ENCODE measurements at regions not wholly inside any gene's neighbourhood (a gene's known extent, or its start where the extent isn't known, plus 50 kb on each side); places are given as distances from the start of the nearest gene placed in this dataset.

DNA sequence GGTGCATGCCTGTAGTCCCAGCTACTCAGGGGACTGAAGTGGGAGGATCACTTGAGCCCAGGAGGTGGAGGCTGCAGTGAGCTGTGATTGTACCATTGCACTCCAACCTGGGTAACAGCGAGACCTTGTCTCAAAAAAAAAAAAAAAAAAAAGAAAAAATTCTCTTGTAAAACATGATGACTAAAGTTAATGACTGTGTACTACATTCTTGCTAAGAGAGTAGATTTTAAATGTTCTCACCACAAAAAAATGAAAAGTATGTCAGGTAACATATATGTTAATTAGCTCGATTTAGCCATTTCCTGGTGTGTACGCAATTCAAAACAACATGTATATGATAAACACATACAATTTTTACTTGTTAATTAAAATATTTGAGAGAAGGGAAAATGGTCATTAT, 480.7 kb upstream of the RGS6 start:
- no peak for DNase-seq
- WGBS, 2 donors, result 96 to 98% methylated on average over 3 of the region's 3 CpGs
- Histone ChIP-seq H3K9me3 (no peaks in the 10 kb centered on the region), H3K4me1 (no peaks in the 10 kb centered on the region), H3K27me3 (no peaks in the 10 kb centered on the region), H3K36me3 (no peaks in the 10 kb centered on the region), H3K27ac (no peak overlapping the region), H3K4me3 (replicated peaks in 1 of 3) (no peak overlapping the region)
- intact Hi-C loops (cut with DNase I), result no loop called here
- TF ChIP-seq CTCF (IDR thresholded peaks at IDR 0.05) (no peak), POLR2A (IDR thresholded peaks at IDR 0.05) (no peak)

- TF ChIP-seq POLR2A (IDR thresholded peaks at IDR 0.05) (no peak), CTCF (IDR thresholded peaks at IDR 0.05) (no peak)
- intact Hi-C loops (cut with DNase I), result no loop called here
- H3K4me1 ChIP-seq, result no peaks in the 10 kb centered on the region
- no peaks in the 10 kb centered on the region for H3K27me3 ChIP-seq
- no peaks in the 10 kb centered on the region for H3K9me3 ChIP-seq
- H3K4me3 ChIP-seq (replicated peaks in 1 of 3), result no peak overlapping the region
- H3K27ac ChIP-seq, result no peak overlapping the region
- WGBS, 2 donors, result 84 to 89% methylated on average over 1 of the region's 1 CpG
- no peaks in the 10 kb centered on the region for H3K36me3 ChIP-seq
- DNase-seq, result no peak
Observed at GRCh38 chr14:71452539-71452938, 479.7 kb upstream of the RGS6 start.

DNA sequence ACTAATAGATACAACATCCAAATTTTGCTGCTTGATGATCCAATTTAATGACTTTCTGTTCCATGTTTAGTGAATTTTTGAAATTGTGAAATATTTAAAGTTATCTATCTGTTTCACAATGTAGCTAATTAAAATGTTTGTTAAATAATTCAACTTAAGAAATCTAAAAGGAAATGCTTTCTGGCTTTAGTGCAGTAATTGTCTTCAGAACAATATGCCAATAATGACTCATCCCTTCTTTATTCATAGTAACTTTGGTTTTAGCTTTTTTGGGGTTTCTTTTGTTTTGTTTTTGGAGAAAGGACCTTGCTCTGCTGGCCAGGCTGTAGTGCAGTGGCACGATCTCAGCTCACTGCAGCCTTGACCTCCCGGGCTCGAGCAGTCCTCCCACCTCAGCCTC, 479.2 kb upstream of the RGS6 start:
- intact Hi-C loops (cut with DNase I), result no loop called here
- 88% methylated on average over 3 of the region's 3 CpGs for whole genome bisulfite sequencing, 2 donors
- H3K4me3 ChIP-seq (replicated peaks in 1 of 3), result no peak overlapping the region
- no peaks in the 10 kb centered on the region for H3K36me3 ChIP-seq
- H3K9me3 ChIP-seq, result no peaks in the 10 kb centered on the region
- no peak overlapping the region for H3K27ac ChIP-seq
- H3K4me1 ChIP-seq, result no peaks in the 10 kb centered on the region
- no peak for DNase-seq
- no peaks in the 10 kb centered on the region for H3K27me3 ChIP-seq
- TF ChIP-seq CTCF (IDR thresholded peaks at IDR 0.05), result no peak
- no peak for TF ChIP-seq POLR2A (IDR thresholded peaks at IDR 0.05)

DNA sequence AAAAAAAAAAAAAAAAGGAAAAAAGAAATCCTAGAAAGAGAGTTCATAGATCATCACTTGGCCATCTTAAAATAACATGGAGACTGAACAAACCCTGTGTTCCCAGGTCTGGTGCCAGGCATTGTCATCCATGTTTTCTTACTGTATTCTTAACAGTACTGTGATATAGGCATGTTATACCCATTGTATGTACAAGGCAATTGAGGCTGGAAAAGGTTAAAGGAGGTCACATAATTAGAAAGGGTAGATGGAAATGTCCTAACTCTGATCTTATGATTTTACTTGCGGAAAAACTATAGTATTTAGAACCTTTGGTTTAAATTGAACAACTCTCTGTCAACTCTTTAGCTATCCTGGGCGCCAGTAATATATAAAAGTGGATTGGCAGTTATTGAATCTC, 478.2 kb upstream of the RGS6 start:
- H3K4me1 ChIP-seq, result no peaks in the 10 kb centered on the region
- no peak overlapping the region for H3K4me3 ChIP-seq (replicated peaks in 1 of 3)
- H3K9me3 ChIP-seq, result no peaks in the 10 kb centered on the region
- no peak for DNase-seq
- TF ChIP-seq CTCF (IDR thresholded peaks at IDR 0.05) (no peak), POLR2A (IDR thresholded peaks at IDR 0.05) (no peak)
- no peaks in the 10 kb centered on the region for H3K27me3 ChIP-seq
- H3K27ac ChIP-seq, result no peak overlapping the region
- WGBS, 2 donors, result 69 to 98% methylated on average over 2 of the region's 2 CpGs
- intact Hi-C loops (cut with DNase I), result no loop called here
- no peaks in the 10 kb centered on the region for H3K36me3 ChIP-seq

- Histone ChIP-seq H3K36me3 (no peaks in the 10 kb centered on the region), H3K27ac (no peak overlapping the region), H3K9me3 (no peaks in the 10 kb centered on the region), H3K4me1 (no peaks in the 10 kb centered on the region), H3K27me3 (no peaks in the 10 kb centered on the region), H3K4me3 (replicated peaks in 1 of 3) (no peak overlapping the region)
- DNase-seq, result no peak
- TF ChIP-seq POLR2A (IDR thresholded peaks at IDR 0.05), result no peak
- TF ChIP-seq CTCF (IDR thresholded peaks at IDR 0.05), result no peak
- intact Hi-C loops (cut with DNase I), result no loop called here
- 74 to 83% methylated on average over 6 of the region's 6 CpGs for WGBS, 2 donors
Observed at GRCh38 chr14:71454513-71455332, 477.5 kb upstream of the RGS6 start.
